IMR-90 (cell line): ENCODE measurements at regions not wholly inside any gene's neighbourhood (a gene's known extent, or its start where the extent isn't known, plus 50 kb on each side); places are given as distances from the start of the nearest gene placed in this dataset.

Source experiments
- ATAC-seq: fragments of 200-7000 bp; cut with Tn5 transposase; 2 replicates; pipeline ENCODE4 v1.9.1; 2020; ENCODE audit warnings: low read depth, mild to moderate bottlenecking, moderate library complexity
- BruUV-seq: library from RNA; stranded (reverse); fragments of 400-500 nt; replicated peaks from 2 replicates; lab custom pipeline; 2021; lab: Mats Ljungman, UMichigan
- CTCF ChIA-PET: fragments of 300-600 bp; formaldehyde crosslinking; extraction: SDS; loops from one replicate; lab custom pipeline; 2021; ENCODE audit warnings: antibody characterized with exemption; lab: Yijun Ruan, JAX
- POLR2A ChIA-PET: fragments of 300-600 bp; sonication (Branson Sonifier 250); formaldehyde crosslinking; loops from one replicate; lab custom pipeline; 2022; ENCODE audit warnings: antibody characterized with exemption; ENCODE audit not compliant: unreplicated experiment; lab: Charles Lee
- DNase-seq: peaks from one replicate; pipeline ENCODE4 v3.0.0; 2013
- H2AFZ ChIP-seq: replicated peaks from 2 replicates; pipeline ENCODE3; 2013; ENCODE audit warnings: low read length, mild to moderate bottlenecking; ENCODE audit not compliant: poor library complexity
- H2AK5ac ChIP-seq: 2 replicates; pipeline ENCODE4 v1.6.1; 2013; ENCODE audit warnings: low read depth, low read length, inconsistent platforms
- H2AK9ac ChIP-seq: replicated peaks from 2 replicates; pipeline ENCODE3; 2013; ENCODE audit warnings: mild to moderate bottlenecking, low read depth, low read length, moderate library complexity; ENCODE audit not compliant: poor library complexity
- H2BK120ac ChIP-seq: 2 replicates; pipeline ENCODE4 v1.6.1; 2013; ENCODE audit warnings: low read depth, low read length, inconsistent platforms
- H2BK15ac ChIP-seq: 3 replicates; pipeline ENCODE4 v1.6.1; 2013; ENCODE audit warnings: low read depth, low read length, inconsistent platforms
- H2BK20ac ChIP-seq: 2 replicates; pipeline ENCODE4 v1.6.1; 2013; ENCODE audit warnings: low read depth, mild to moderate bottlenecking, inconsistent platforms, low read length, moderate library complexity
- H2BK5ac ChIP-seq: 2 replicates; pipeline ENCODE4 v1.6.1; 2013; ENCODE audit warnings: mild to moderate bottlenecking, low read depth, low read length, inconsistent platforms; ENCODE audit not compliant: poor library complexity, severe bottlenecking
- H3K14ac ChIP-seq: replicated peaks from 2 replicates; pipeline ENCODE4 v1.6.1; 2013; ENCODE audit warnings: low read depth, low read length, inconsistent platforms
- H3K18ac ChIP-seq: 2 replicates; pipeline ENCODE4 v1.6.1; 2013; ENCODE audit warnings: low read depth, low read length, control low read depth
- H3K23ac ChIP-seq: 2 replicates; pipeline ENCODE4 v1.6.1; 2013; ENCODE audit warnings: low read depth, low read length, inconsistent platforms
- H3K27ac ChIP-seq: 2 replicates; pipeline ENCODE4 v1.5.1; 2013; ENCODE audit warnings: mild to moderate bottlenecking, control low read depth, low read length; ENCODE audit not compliant: insufficient read depth
- H3K27me3 ChIP-seq: 2 replicates; pipeline ENCODE4 v1.6.1; 2013; ENCODE audit warnings: low read length; ENCODE audit not compliant: control insufficient read depth, insufficient read depth
- H3K36me3 ChIP-seq: 2 replicates; pipeline ENCODE4 v1.6.1; 2013; ENCODE audit warnings: low read length, mixed read lengths; ENCODE audit not compliant: control insufficient read depth, insufficient read depth
- H3K4ac ChIP-seq: 2 replicates; pipeline ENCODE4 v1.6.1; 2013; ENCODE audit warnings: low read depth, low read length, inconsistent platforms
- H3K4me1 ChIP-seq: 2 replicates; pipeline ENCODE4 v1.6.1; 2013; ENCODE audit warnings: low read length, mixed read lengths; ENCODE audit not compliant: control insufficient read depth, insufficient read depth
- H3K4me2 ChIP-seq: 2 replicates; pipeline ENCODE4 v1.6.1; 2013; ENCODE audit warnings: low read depth, mild to moderate bottlenecking, control low read depth, low read length, moderate library complexity
- H3K4me3 ChIP-seq: 2 replicates; pipeline ENCODE4 v1.5.1; 2013; ENCODE audit warnings: low read depth, mild to moderate bottlenecking, control low read depth, low read length, moderate library complexity; ENCODE audit not compliant: insufficient read depth
- H3K56ac ChIP-seq: 2 replicates; pipeline ENCODE4 v1.6.1; 2013; ENCODE audit warnings: low read length, inconsistent platforms; ENCODE audit not compliant: insufficient read depth; ENCODE audit errors: extremely low read depth
- H3K79me1 ChIP-seq, 2 experiments: 2 replicates each; pipeline ENCODE4 v1.6.1; 2013; ENCODE audit warnings: low read length in 2 of 2, inconsistent platforms in 1 of 2, low read depth in 1 of 2
- H3K9ac ChIP-seq: 2 replicates; pipeline ENCODE4 v1.6.1; 2013; ENCODE audit warnings: low read depth, low read length, control low read depth
- H3K9me1 ChIP-seq: 2 replicates; pipeline ENCODE4 v1.6.1; 2013; ENCODE audit warnings: low read length, inconsistent platforms; ENCODE audit not compliant: insufficient read depth
- H3K9me3 ChIP-seq: 2 replicates; pipeline ENCODE4 v1.6.1; 2013; ENCODE audit warnings: low read length; ENCODE audit not compliant: control insufficient read depth, insufficient read depth
- H4K20me1 ChIP-seq: 2 replicates; pipeline ENCODE4 v1.6.1; 2013; ENCODE audit warnings: low read length, inconsistent platforms; ENCODE audit not compliant: insufficient read depth
- H4K5ac ChIP-seq: 2 replicates; pipeline ENCODE4 v1.6.1; 2013; ENCODE audit warnings: mild to moderate bottlenecking, low read depth, low read length, control low read depth
- H4K8ac ChIP-seq, 2 experiments: 2 replicates each; pipeline ENCODE4 v1.6.1; 2013; ENCODE audit warnings: low read depth in 2 of 2, low read length in 2 of 2, control low read depth in 1 of 2, inconsistent platforms in 1 of 2
- H4K91ac ChIP-seq: 2 replicates; pipeline ENCODE4 v1.6.1; 2013; ENCODE audit warnings: low read depth, low read length, inconsistent platforms; ENCODE audit not compliant: insufficient read depth
- BHLHE40 ChIP-seq: fragments of 150-350 bp; IDR thresholded peaks from 2 replicates; pipeline ENCODE4 v1.6.1; 2016; ENCODE audit warnings: mild to moderate bottlenecking, low read depth, low read length
- CHD1 ChIP-seq: IDR thresholded peaks from 2 replicates; pipeline ENCODE4 v1.6.1; 2012; ENCODE audit warnings: low read depth, low read length, improper control_type of control experiment
- CTCF ChIP-seq: conservative IDR thresholded peaks from 2 replicates; pipeline ENCODE4 v1.5.1; 2012; ENCODE audit warnings: mild to moderate bottlenecking, low read depth, low read length, improper control_type of control experiment
- ELK1 ChIP-seq: fragments of 150-350 bp; IDR thresholded peaks from 2 replicates; pipeline ENCODE4 v1.6.1; 2016; ENCODE audit warnings: low read depth, mild to moderate bottlenecking, low read length, moderate library complexity, borderline replicate concordance
- FOS ChIP-seq: fragments of 150-350 bp; IDR thresholded peaks from 2 replicates; pipeline ENCODE4 v1.6.1; 2016; ENCODE audit warnings: low read depth, low read length
- MAFK ChIP-seq: IDR thresholded peaks from 2 replicates; pipeline ENCODE4 v1.6.1; 2012; ENCODE audit warnings: low read depth, low read length, improper control_type of control experiment
- MAZ ChIP-seq: IDR thresholded peaks from 2 replicates; pipeline ENCODE4 v1.6.1; 2012; ENCODE audit warnings: low read depth, mild to moderate bottlenecking, low read length, improper control_type of control experiment, moderate library complexity, borderline replicate concordance
- MXI1 ChIP-seq: IDR thresholded peaks from 2 replicates; pipeline ENCODE4 v1.6.1; 2012; ENCODE audit warnings: low read depth, mild to moderate bottlenecking, low read length, moderate library complexity, borderline replicate concordance
- NFE2L2 ChIP-seq: fragments of 150-350 bp; IDR thresholded peaks from 2 replicates; pipeline ENCODE4 v1.6.1; 2016; ENCODE audit warnings: low read depth, mild to moderate bottlenecking, low read length
- POLR2A ChIP-seq: IDR thresholded peaks from 2 replicates; pipeline ENCODE4 v1.6.1; 2012; ENCODE audit warnings: mild to moderate bottlenecking, low read depth, low read length
- RAD21 ChIP-seq: IDR thresholded peaks from 2 replicates; pipeline ENCODE4 v1.6.1; 2012; ENCODE audit warnings: low read length, improper control_type of control experiment
- RCOR1 ChIP-seq: IDR thresholded peaks from 2 replicates; pipeline ENCODE4 v1.6.1; 2012; ENCODE audit warnings: mild to moderate bottlenecking, low read length, improper control_type of control experiment; ENCODE audit not compliant: insufficient replicate concordance
- RFX5 ChIP-seq: IDR thresholded peaks from 2 replicates; pipeline ENCODE4 v1.8.0; 2012; ENCODE audit warnings: low read depth, mild to moderate bottlenecking, low read length, moderate library complexity
- SMC3 ChIP-seq: fragments of 150-350 bp; IDR thresholded peaks from 2 replicates; pipeline ENCODE4 v1.6.1; 2016; ENCODE audit warnings: low read depth, mild to moderate bottlenecking, antibody characterized with exemption, low read length, moderate library complexity
- USF2 ChIP-seq: fragments of 150-350 bp; IDR thresholded peaks from 2 replicates; pipeline ENCODE4 v1.6.1; 2017; ENCODE audit warnings: mild to moderate bottlenecking, antibody characterized with exemption, low read length, low read depth
- WGBS, 2 experiments: methylation state at CpG; one replicate each; pipeline versions ENCODE4 v1.1.5 to v1.1.7; 2013; ENCODE audit warnings: missing lambda C conversion rate in 2 of 2; ENCODE audit not compliant: insufficient read length in 1 of 2; ENCODE audit errors: extremely low coverage in 2 of 2; 5-methylcytosine and 5-hydroxymethylcytosine counted together
- dilution Hi-C: fragments of 300-500 bp; cut with HindIII; formaldehyde crosslinking; loops from one replicate; pipeline ENCODE4 v1.14.3; 2018; ENCODE audit warnings: low sequenced_read_pairs; ENCODE audit not compliant: unreplicated experiment
- in situ Hi-C: fragments of 300-500 bp; cut with MboI; formaldehyde crosslinking; loops from 3 replicates; pipeline ENCODE4 v1.14.3; 2019; ENCODE audit warnings: low sequenced_read_pairs, inconsistent platforms, mixed read lengths
- intact Hi-C: fragments of 100-400 bp; cut with micrococcal nuclease; formaldehyde crosslinking; loops from 2 replicates; pipeline ENCODE4 v1.10.0; 2022

GRCh38 chr16:19948186-19949104 is 63.8 kb upstream of the GPRC5B start:
- H4K5ac ChIP-seq = no peak overlapping the region
- intact Hi-C loops (no loop called here), dilution Hi-C loops (no loop called here), in situ Hi-C loops (no loop called here)
- no peak overlapping the region for H3K9ac ChIP-seq
- H3K79me1 ChIP-seq = no peaks in the 10 kb centered on the region
- H3K9me3 ChIP-seq = no peaks in the 10 kb centered on the region
- no peaks in the 10 kb centered on the region for H4K20me1 ChIP-seq
- H3K27me3 ChIP-seq = no peaks in the 10 kb centered on the region
- H3K23ac ChIP-seq = no peak overlapping the region
- H3K4me3 ChIP-seq = no peak overlapping the region
- BruUV-seq = no TSS peak
- no peak overlapping the region for H3K4me2 ChIP-seq
- H4K91ac ChIP-seq = no peak overlapping the region
- H2AK5ac ChIP-seq = no peak overlapping the region
- H3K27ac ChIP-seq = no peak overlapping the region
- no peak overlapping the region for H2BK120ac ChIP-seq
- ChIA-PET POLR2A (no interaction called here), CTCF (interaction anchor here (0.6 kb wide), 1 partner anchor 542 kb away, joined by 3 read pairs; no protein-coding TSS in a partner anchor)
- H3K14ac ChIP-seq = no peak overlapping the region
- no peak overlapping the region for H2BK20ac ChIP-seq
- H2BK5ac ChIP-seq = no peak overlapping the region
- H3K4ac ChIP-seq = no peak overlapping the region
- H2AFZ ChIP-seq = no peak overlapping the region
- H3K36me3 ChIP-seq = no peaks in the 10 kb centered on the region
- no peak for ATAC-seq
- H4K8ac ChIP-seq = no peak overlapping the region
- no peaks in the 10 kb centered on the region for H3K9me1 ChIP-seq
- no peak overlapping the region for H2BK15ac ChIP-seq
- no peak for DNase-seq
- H2AK9ac ChIP-seq = no peak overlapping the region
- no peaks in the 10 kb centered on the region for H3K4me1 ChIP-seq
- 43% methylated on average over 2 of the region's 8 CpGs; no CpG with 5 or more reads in 1 of the 2 experiments for WGBS, 2 experiments
- no peak overlapping the region for H3K56ac ChIP-seq
- no peak overlapping the region for H3K18ac ChIP-seq
- TF ChIP-seq POLR2A = no peak
- TF ChIP-seq BHLHE40 = no peak
- no peak for TF ChIP-seq USF2
- TF ChIP-seq CHD1 = no peak
- TF ChIP-seq MXI1 = no peak
- no peak for TF ChIP-seq RCOR1
- TF ChIP-seq MAFK = no peak
- no peak for TF ChIP-seq SMC3
- no peak for TF ChIP-seq CTCF
- TF ChIP-seq FOS = no peak
- TF ChIP-seq RAD21 = no peak
- no peak for TF ChIP-seq RFX5
- TF ChIP-seq NFE2L2 = no peak
- TF ChIP-seq ELK1 = no peak
- TF ChIP-seq MAZ = no peak
